Stimulated activated CD4-positive, alpha-beta T cell treated with anti-CD3 and anti-CD28 coated beads, TNF-alpha, amount 100 ng/mL, for 1 hour (primary cell): ENCODE measurements at regions not wholly inside any gene's neighbourhood (a gene's known extent, or its start where the extent isn't known, plus 50 kb on each side); places are given as distances from the start of the nearest gene placed in this dataset.

Experiments
- DNase-seq, 3 donors: peaks; one replicate each; pipeline ENCODE4 v3.0.0-alpha.2; 2020; ENCODE audit warnings: low read depth in 3 of 3, low spot score in 1 of 3

- no peak for DNase-seq
Measured at GRCh38 chr16:86104537-86105048, 205.6 kb downstream of the IRF8 start.

- no peak for DNase-seq
Measured at GRCh38 chr16:86107215-86107825, 208.4 kb downstream of the IRF8 start.

GRCh38 chr16:86108062-86108461, 209.1 kb downstream of the IRF8 start:
- DNase-seq = no peak

GRCh38 chr16:86110134-86110533, 211.2 kb downstream of the IRF8 start:
- DNase-seq = no peak

- DNase-seq = no peak
Measured at GRCh38 chr16:86110726-86111125, 211.8 kb downstream of the IRF8 start.

- DNase-seq = no peak
Measured at GRCh38 chr16:86112178-86112577, 213.2 kb downstream of the IRF8 start.

GRCh38 chr16:86117235-86117634, 218.3 kb downstream of the IRF8 start:
- DNase-seq = no peak

GRCh38 chr16:86117756-86118155, 218.8 kb downstream of the IRF8 start:
- DNase-seq = no peak

GRCh38 chr16:86118467-86119307, 219.7 kb downstream of the IRF8 start:
- DNase-seq = no peak

- DNase-seq = no peak
Measured at GRCh38 chr16:86120201-86121192, 221.5 kb downstream of the IRF8 start.

GRCh38 chr16:86121374-86122010, 222.5 kb downstream of the IRF8 start:
- no peak for DNase-seq

- DNase-seq = no peak
Measured at GRCh38 chr16:86122681-86123342, 223.8 kb downstream of the IRF8 start.

- no peak for DNase-seq
Measured at GRCh38 chr16:86124321-86124720, 225.4 kb downstream of the IRF8 start.

- DNase-seq = no peak
Measured at GRCh38 chr16:86126891-86127290, 227.9 kb downstream of the IRF8 start.

GRCh38 chr16:86127366-86127765, 228.4 kb downstream of the IRF8 start:
- no peak for DNase-seq

GRCh38 chr16:86128246-86128645, 229.3 kb downstream of the IRF8 start:
- no peak for DNase-seq

GRCh38 chr16:86129541-86129940, 230.6 kb downstream of the IRF8 start:
- DNase-seq = no peak

GRCh38 chr16:86133377-86133776, 234.4 kb downstream of the IRF8 start:
- no peak for DNase-seq

GRCh38 chr16:86133847-86134375, 234.9 kb downstream of the IRF8 start:
- DNase-seq = no peak
